HG02588 (cell line): ENCODE measurements at regions not wholly inside any gene's neighbourhood (a gene's known extent, or its start where the extent isn't known, plus 50 kb on each side); places are given as distances from the start of the nearest gene placed in this dataset.

Source experiments
- ATAC-seq: cut with Tn5 transposase; IDR thresholded peaks from one replicate; pipeline ENCODE4 v1.9.1; 2021; ENCODE audit warnings: mild to moderate bottlenecking, moderate library complexity; ENCODE audit not compliant: unreplicated experiment

- ATAC-seq, result no peak
Observed at GRCh38 chr3:72248869-72249268, 463.9 kb upstream of the PROK2 start.

GRCh38 chr3:72248389-72248761 lies 463.4 kb upstream of the PROK2 start:
- ATAC-seq, result no peak

DNA sequence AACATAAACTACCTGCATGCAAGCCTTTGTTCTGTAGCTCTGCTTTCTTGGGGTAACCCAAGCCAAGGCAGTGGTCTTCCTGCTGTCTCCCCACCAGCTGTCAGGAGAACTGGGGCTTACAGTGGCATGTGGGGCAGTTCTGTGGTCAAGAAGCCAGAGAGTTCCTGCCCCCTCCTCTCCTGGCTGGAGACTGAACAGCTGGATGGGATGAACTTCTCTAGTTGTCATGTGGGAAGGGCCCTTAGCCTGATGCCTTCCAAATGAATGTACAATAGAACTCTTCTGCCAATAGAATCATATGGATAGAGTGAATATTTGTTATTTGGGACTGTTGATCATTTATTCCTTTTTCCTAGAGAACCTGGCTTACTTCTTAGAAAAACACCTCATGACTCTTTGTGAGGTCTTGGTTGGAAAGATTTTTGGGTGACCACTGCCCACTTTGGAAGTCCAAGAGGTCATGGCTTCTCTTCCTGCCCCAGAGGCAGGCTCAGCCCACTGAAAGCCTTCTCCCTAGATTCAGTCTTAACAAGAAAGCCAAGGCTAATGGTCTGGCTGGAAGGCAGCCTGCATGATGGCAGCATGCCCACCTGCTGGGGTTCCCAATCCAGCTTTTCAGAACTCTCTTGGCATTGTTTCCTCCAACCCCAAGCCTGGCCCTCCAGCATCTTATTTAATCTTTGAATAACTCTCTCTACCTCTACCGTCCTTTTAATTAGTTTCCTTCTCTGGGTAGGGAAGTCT lies 462.9 kb upstream of the PROK2 start:
- no peak for ATAC-seq

- no peak for ATAC-seq
Observed at GRCh38 chr3:72247126-72247525, 462.2 kb upstream of the PROK2 start.

GRCh38 chr3:72246685-72247084 lies 461.7 kb upstream of the PROK2 start:
- no peak for ATAC-seq

GRCh38 chr3:72245183-72245811 lies 460.3 kb upstream of the PROK2 start:
- no peak for ATAC-seq

GRCh38 chr3:72244396-72244795 lies 459.4 kb upstream of the PROK2 start:
- no peak for ATAC-seq

DNA sequence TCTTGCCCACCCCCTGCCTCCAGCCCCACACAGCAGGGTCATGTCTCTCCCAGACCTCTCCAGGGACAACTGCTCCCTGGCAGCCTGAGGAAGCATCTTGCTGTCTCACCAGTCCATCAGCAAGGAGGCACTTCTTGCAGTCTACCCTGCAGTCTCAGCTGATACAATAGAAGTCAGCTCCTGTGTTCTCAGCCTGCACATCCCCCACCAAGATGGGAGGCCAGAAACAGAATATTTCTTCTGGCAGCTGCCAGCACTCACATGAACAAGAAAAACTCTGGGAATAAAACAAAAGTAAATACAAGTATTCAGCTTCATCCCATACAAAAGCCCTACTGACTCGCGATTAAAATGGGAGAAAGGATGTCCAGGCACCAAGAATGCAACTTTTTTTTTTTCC lies 457.4 kb upstream of the PROK2 start:
- no peak for ATAC-seq

- no peak for ATAC-seq
Observed at GRCh38 chr3:72241525-72241924, 456.6 kb upstream of the PROK2 start.

DNA sequence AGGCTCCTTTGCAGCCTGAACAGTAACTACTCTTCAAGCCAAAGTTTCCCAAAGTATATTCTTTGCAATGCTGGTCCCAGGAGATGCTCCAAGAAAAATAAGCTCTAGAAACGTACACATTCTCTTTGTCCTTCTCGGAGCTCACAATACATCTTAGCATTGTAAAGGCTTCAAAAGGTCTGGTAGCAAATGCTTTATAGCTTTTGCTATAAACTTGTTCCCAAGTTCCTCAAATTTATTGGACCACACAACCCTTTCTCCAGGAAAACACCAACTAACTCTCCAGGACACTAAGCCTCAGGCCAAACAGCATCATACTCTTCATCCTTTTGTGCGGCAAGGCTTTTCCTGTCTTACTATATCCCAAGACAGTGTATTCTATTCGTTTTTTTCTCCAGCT lies 455.6 kb upstream of the PROK2 start:
- no peak for ATAC-seq

GRCh38 chr3:72238801-72239200 lies 453.9 kb upstream of the PROK2 start:
- no peak for ATAC-seq

DNA sequence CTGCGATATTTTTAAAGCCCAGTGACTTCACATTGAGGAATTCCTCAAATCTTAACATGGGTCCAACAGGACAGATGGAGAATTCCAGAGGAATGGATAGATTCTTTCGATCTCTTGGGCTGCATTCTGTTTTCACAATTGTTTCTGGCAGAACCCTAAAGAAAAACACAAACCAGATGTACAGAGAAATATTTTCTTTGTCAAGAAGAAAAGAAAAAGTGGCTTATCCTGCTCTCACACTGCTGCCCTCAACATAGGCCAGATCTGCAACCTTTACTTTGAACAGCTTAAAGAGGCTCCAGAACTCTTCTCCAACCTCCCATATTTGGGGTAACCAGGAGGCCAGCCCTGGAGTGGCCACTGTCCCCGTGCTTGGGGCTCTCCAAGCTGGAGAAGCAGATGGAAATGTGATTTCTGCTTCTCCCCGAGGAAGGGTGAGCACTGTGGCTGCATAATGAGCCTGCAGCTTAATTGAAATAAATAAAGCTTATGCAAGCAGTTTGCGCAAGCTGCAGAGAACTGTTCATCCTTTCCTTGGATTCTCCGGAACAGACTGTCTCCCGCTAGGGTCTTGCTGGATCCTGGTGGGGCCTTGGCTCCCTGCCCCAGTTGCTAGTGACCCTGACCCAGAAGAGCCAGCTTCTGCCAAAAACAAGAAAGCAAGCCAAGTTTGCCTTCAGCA lies 453.2 kb upstream of the PROK2 start:
- no peak for ATAC-seq

GRCh38 chr3:72237679-72238009 lies 452.7 kb upstream of the PROK2 start:
- no peak for ATAC-seq

DNA sequence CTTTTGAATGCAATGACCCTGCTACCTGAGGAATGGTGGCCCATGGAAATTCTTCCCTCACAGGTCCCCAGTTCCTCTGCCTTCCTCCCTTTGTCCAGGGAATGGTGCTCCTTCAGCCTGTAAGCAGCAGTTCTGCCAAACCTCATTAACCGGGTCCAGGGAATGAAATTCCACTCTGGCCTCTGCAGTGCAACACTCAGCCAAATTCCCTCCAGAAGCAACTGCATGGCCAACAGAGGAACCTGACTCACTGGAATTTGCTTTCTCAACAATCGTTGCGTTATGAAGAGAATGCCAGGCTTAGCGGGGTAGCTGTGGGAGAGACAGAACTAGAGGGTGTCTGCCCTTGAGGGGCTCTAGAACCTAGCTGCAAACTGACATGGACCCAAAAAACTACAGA lies 449.4 kb upstream of the PROK2 start:
- no peak for ATAC-seq

GRCh38 chr3:72233571-72233970 lies 448.6 kb upstream of the PROK2 start:
- ATAC-seq, result no peak

DNA sequence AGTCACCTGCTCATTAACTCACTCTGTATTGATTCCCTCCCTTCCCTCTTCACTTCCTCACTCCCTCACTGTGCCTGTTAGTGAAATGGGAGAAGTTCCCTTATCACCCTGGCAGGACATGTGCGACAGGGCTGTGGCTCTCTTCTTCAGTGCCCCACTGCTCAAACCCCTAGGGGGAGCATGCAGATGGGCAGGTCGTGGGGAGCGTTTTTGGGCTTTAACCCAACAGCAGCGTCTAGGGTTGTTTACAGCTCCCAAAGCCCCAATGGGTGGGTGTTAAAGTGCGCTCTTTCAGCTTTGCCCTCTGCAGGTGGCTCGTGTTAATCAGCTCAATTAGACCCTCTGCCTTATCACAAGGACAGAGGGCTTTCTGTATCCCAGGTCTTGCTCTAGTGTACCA lies 447.8 kb upstream of the PROK2 start:
- ATAC-seq, result no peak

DNA sequence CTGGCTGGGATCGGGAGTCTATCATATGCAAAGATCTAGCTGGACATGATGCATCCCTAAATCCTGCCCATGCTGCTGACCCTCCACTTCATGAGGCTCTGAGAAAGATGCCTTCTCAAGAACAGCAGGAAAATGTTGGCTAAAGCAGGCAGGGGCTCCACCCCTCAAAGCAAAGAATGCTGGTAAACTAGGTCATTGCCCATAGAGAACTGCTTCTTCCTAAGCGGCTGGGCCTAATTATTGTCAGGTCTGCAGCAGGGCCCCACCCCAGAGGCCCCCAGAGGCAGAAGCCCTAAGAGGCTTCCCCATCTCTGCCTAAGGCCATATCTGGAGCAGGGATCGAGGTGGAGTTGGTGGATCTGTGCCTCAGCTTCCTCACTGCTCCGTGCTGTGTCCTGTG lies 447.4 kb upstream of the PROK2 start:
- ATAC-seq, result no peak

DNA sequence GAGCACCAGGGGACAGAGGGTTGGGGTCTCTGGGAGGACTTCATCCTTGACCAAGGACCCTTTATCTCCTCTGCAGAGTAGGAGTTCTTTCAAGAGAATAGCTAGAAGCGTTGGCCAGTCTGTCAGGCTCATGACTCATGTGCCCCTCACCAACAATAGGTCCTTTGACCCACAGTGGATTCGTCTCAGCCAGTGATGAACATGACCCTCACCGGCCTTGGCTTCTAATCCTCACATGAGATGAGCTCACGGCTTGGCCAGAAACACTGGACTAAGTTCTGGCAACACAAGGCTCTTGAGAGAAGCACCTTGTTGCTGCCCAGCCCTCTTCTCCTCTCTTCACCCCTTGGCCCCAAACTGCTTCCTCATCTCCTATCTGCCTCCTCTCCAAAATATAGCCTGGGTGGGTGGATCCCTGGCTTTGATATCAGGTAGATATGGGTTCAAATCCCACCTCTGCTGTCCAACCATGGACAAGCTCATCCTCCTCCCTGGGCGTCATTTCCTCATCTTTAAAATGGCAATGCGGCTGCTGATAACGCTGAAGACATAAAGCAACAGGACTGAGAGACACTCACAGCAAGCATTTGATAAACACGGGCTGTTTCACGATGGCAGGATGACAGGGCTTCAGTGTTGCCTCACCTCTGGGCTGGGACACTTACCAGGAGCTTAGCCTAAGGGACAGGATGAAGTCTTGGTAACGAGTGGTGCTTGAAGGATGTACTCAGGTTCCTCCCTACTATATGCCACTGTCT lies 446.7 kb upstream of the PROK2 start:
- no peak for ATAC-seq

- ATAC-seq, result no peak
Observed at GRCh38 chr3:72230774-72231379, 445.9 kb upstream of the PROK2 start.

- ATAC-seq, result no peak
Observed at GRCh38 chr3:72229952-72230351, 445.0 kb upstream of the PROK2 start.

- no peak for ATAC-seq
Observed at GRCh38 chr3:72227486-72228070, 442.6 kb upstream of the PROK2 start.
